ENCODE measurements at regions not wholly inside any gene's neighbourhood (a gene's known extent, or its start where the extent isn't known, plus 50 kb on each side); places are given as distances from the start of the nearest gene placed in this dataset.
"Not testable (repeated sequence)": the region's sequence is repeated elsewhere in the genome, so short reads cannot be mapped to it uniquely, and the experiment has no call there.

DNA sequence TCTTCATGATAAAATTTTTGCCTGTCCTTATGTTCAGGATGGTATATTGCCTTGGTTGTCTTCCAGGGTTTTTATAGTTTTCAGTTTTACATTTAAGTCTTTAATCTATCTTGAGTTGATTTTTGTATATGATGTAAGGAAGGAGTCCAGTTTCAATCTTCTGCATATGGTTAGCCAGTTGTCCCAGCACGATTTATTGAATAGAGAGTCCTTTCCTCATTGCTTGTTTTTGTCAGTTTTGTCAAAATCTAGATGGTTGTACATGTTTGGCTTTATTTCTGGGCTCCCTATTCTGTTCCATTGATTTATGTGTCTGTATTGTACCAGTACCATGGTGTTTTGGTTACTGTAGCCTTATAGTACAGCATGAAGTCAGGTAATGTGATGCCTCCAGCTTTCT lies 91.6 kb upstream of the FAM98A start:
- Mint-ChIP-seq H3K9me3 (peaks cover 31 to 61% of the 10 kb centered on the region in 2 donors), H3K27me3 (peaks cover 20% of the 10 kb centered on the region)
- H3K4me3 Mint-ChIP-seq, ATAC-seq, H3K4me1 Mint-ChIP-seq, DNase-seq, H3K27ac Mint-ChIP-seq: not testable (repeated sequence)

DNA sequence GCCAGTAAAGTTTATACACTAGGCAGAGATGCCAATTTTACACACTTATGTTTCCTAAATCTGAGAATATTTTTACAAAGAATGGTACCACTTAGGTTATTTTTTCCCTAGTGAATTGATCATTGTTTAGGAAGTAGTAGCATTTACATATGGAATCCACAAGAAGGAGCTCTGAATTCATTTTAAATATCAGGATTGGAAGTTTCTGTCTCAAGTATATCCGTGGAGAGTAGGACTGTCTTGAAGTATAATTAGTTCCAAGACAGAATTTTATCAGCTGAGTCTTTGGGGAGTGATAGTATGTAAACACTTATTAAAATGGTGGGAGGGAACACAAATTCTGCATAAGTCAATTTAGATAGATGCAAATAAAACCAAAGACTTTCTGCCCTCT lies 82.3 kb upstream of the FAM98A start:
- DNase-seq (no peak), ATAC-seq (no peak)
- H3K4me1 Mint-ChIP-seq = no peaks in the 10 kb centered on the region
- no peak overlapping the region for H3K27ac Mint-ChIP-seq
- H3K4me3 Mint-ChIP-seq = no peak overlapping the region
- H3K27me3 Mint-ChIP-seq = peaks cover 24% of the 10 kb centered on the region
- H3K9me3 Mint-ChIP-seq = no peaks in the 10 kb centered on the region

- no peak for ATAC-seq
- peaks cover 24% of the 10 kb centered on the region for H3K27me3 Mint-ChIP-seq
- H3K4me1 Mint-ChIP-seq = no peaks in the 10 kb centered on the region
- H3K4me3 Mint-ChIP-seq = no peak overlapping the region
- DNase-seq = no peak
- H3K9me3 Mint-ChIP-seq = no peaks in the 10 kb centered on the region
- H3K27ac Mint-ChIP-seq = no peak overlapping the region
Measured at GRCh38 chr2:33680644-33681363, 81.7 kb upstream of the FAM98A start.

- peaks cover 14% of the 10 kb centered on the region for H3K27me3 Mint-ChIP-seq
- H3K9me3 Mint-ChIP-seq = no peaks in the 10 kb centered on the region
- no peak for DNase-seq
- no peaks in the 10 kb centered on the region for H3K4me1 Mint-ChIP-seq
- H3K4me3 Mint-ChIP-seq = no peak overlapping the region
- no peak for ATAC-seq
- no peak overlapping the region for H3K27ac Mint-ChIP-seq
Measured at GRCh38 chr2:33678436-33678835, 79.3 kb upstream of the FAM98A start.

GRCh38 chr2:33673937-33674336 lies 74.8 kb upstream of the FAM98A start:
- Mint-ChIP-seq H3K4me1 (no peaks in the 10 kb centered on the region), H3K4me3 (no peak overlapping the region), H3K27ac (no peak overlapping the region), H3K27me3 (peaks cover 7% of the 10 kb centered on the region), H3K9me3 (no peaks in the 10 kb centered on the region)
- ATAC-seq = no peak
- DNase-seq = no peak

GRCh38 chr2:33672896-33673295 lies 73.8 kb upstream of the FAM98A start:
- Mint-ChIP-seq H3K9me3 (no peaks in the 10 kb centered on the region), H3K27ac (no peak overlapping the region), H3K4me1 (no peaks in the 10 kb centered on the region), H3K27me3 (peaks cover 7% of the 10 kb centered on the region), H3K4me3 (no peak overlapping the region)
- ATAC-seq (no peak), DNase-seq (no peak)

DNA sequence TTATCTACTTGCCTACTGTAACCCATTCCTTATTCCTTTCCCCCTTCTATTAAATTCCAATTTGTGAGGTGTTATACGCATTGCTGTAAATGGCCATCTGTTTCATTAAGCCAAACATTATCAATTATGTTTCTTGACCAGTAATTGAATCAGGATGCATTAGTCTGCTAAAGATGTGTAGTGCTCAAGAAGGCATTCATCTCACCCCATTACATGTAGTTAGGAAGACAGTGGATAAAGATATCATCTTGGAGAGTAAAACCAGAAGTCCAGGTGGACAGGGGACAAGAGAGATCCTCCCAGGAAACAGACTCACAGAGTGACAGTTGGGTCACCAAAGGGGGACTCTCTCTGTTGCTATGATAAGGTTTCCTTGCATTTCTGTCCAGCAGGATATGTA lies 73.3 kb upstream of the FAM98A start:
- DNase-seq = no peak
- H3K27me3 Mint-ChIP-seq = peaks cover 7% of the 10 kb centered on the region
- H3K4me3 Mint-ChIP-seq = no peak overlapping the region
- no peak for ATAC-seq
- H3K4me1 Mint-ChIP-seq = no peaks in the 10 kb centered on the region
- H3K27ac Mint-ChIP-seq = no peak overlapping the region
- no peaks in the 10 kb centered on the region for H3K9me3 Mint-ChIP-seq

GRCh38 chr2:33671198-33671597 lies 72.1 kb upstream of the FAM98A start:
- ATAC-seq = no peak
- Mint-ChIP-seq H3K4me3 (no peak overlapping the region), H3K9me3 (no peaks in the 10 kb centered on the region), H3K27me3 (peaks cover 7% of the 10 kb centered on the region), H3K27ac (no peak overlapping the region), H3K4me1 (no peaks in the 10 kb centered on the region)
- DNase-seq = no peak

DNA sequence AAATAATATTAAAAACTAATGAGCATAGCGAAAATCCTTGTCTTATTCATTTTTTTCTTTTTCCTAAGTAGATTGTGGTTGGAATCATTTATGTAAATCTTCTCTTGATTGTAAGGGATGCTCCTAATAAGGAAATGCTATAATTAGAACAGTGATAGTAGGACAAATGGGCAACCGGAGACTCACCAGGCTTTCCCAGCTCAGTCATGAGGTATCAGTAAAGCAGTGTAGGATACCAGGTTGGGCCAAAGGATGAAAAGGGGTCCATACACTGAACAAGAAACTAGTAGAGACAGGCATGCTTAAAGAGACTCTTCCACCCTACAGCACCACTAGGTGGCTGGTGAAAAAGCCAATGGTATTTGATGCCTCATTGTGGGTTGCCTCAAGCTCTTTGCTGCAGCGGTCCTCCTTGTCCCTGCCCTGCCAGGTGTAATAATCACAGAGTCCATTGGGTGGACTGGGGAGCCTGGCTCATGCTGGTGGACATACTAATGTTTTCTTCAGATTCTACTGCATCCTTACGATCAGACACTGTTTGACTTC lies 71.4 kb upstream of the FAM98A start:
- H3K4me3 Mint-ChIP-seq = no peak overlapping the region
- no peak overlapping the region for H3K27ac Mint-ChIP-seq
- H3K27me3 Mint-ChIP-seq = peaks cover 7% of the 10 kb centered on the region
- ATAC-seq (no peak), DNase-seq (no peak)
- no peaks in the 10 kb centered on the region for H3K9me3 Mint-ChIP-seq
- H3K4me1 Mint-ChIP-seq = no peaks in the 10 kb centered on the region

GRCh38 chr2:33666879-33667278 lies 67.8 kb upstream of the FAM98A start:
- DNase-seq (no peak), ATAC-seq (no peak)
- no peak overlapping the region for H3K27ac Mint-ChIP-seq
- H3K4me3 Mint-ChIP-seq = no peak overlapping the region
- H3K27me3 Mint-ChIP-seq = peaks cover 7% of the 10 kb centered on the region
- H3K9me3 Mint-ChIP-seq = peaks cover 5 to 10% of the 10 kb centered on the region in 2 donors
- no peaks in the 10 kb centered on the region for H3K4me1 Mint-ChIP-seq

DNA sequence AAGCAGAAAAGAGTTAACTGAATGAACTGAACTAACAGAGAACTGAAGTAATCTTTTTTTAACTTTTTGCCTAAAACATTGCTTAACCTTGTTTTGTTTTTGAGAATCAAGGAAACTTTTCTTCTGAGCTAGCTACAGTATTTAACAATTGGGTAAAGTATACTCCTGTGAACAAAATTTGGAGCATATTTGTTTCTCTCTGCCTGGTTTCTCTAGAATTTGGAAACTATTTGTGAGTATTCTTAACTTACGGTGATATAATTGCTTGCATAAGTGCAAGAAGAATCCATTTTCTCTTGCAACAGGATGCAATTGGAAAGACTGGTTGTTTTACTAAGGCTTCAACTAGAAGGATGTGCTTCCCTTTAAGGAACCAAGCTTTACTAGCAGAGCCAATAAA lies 65.9 kb upstream of the FAM98A start:
- peaks cover 5 to 10% of the 10 kb centered on the region in 2 donors for H3K9me3 Mint-ChIP-seq
- ATAC-seq (no peak), DNase-seq (no peak)
- H3K27ac Mint-ChIP-seq = no peak overlapping the region
- no peaks in the 10 kb centered on the region for H3K27me3 Mint-ChIP-seq
- H3K4me3 Mint-ChIP-seq = no peak overlapping the region
- no peaks in the 10 kb centered on the region for H3K4me1 Mint-ChIP-seq

GRCh38 chr2:33660416-33661123 lies 61.5 kb upstream of the FAM98A start:
- ATAC-seq = no peak
- Mint-ChIP-seq H3K4me1 (no peaks in the 10 kb centered on the region), H3K27ac (no peak overlapping the region), H3K4me3 (no peak overlapping the region), H3K27me3 (no peaks in the 10 kb centered on the region), H3K9me3 (peaks cover 10 to 17% of the 10 kb centered on the region in 2 donors)
- DNase-seq = no peak

DNA sequence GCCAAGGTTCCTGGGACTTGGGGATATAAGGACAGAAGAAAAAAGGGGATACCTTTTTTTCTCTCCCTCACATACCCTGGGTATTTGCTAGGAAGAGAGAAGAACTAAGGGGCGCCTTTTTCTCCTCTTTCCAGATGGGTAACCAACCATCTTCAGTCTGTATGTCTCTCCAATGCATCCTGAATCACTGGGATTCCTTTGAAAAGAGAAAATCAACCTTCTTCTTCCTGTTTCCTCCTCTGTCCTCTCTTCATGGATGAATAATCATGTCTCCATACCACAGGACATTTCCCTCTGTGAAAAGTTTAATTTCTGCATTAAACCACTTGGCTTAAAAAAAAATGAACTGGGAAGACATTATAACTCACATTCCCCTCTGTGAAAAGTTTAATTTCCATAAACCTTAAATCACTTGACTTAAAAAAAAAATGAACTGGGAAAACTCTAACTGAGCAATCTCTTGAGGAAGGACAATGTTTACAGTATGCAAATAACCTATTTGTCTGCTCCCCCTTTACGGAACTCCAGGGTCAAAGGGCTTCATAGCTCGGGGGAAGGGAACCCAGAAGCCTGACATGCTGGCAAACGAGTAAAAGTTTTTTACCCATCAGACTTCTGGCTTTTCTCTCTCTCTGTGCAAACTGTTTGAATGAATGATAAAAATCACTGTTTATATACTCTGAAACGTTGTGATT lies 56.7 kb upstream of the FAM98A start:
- H3K4me3 Mint-ChIP-seq = no peak overlapping the region
- no peaks in the 10 kb centered on the region for H3K4me1 Mint-ChIP-seq
- H3K27me3 Mint-ChIP-seq = no peaks in the 10 kb centered on the region
- no peak overlapping the region for H3K27ac Mint-ChIP-seq
- no peak for DNase-seq
- peaks cover 5 to 6% of the 10 kb centered on the region in 2 donors for H3K9me3 Mint-ChIP-seq
- no peak for ATAC-seq

GRCh38 chr2:33652830-33653229 lies 53.7 kb upstream of the FAM98A start:
- H3K4me1 Mint-ChIP-seq = no peaks in the 10 kb centered on the region
- H3K27me3 Mint-ChIP-seq = peaks cover 11% of the 10 kb centered on the region
- DNase-seq (no peak), ATAC-seq (no peak)
- H3K4me3 Mint-ChIP-seq = no peak overlapping the region
- H3K27ac Mint-ChIP-seq = no peak overlapping the region
- H3K9me3 Mint-ChIP-seq = peaks cover 5 to 6% of the 10 kb centered on the region in 2 donors

GRCh38 chr2:33650171-33650570 lies 51.1 kb upstream of the FAM98A start:
- ATAC-seq (no peak), DNase-seq (no peak)
- Mint-ChIP-seq H3K27ac (no peak overlapping the region), H3K4me1 (no peaks in the 10 kb centered on the region), H3K27me3 (peaks cover 12% of the 10 kb centered on the region), H3K4me3 (no peak overlapping the region), H3K9me3 (peaks cover 0 to under 1% of the 10 kb centered on the region in 2 donors)

Data from stimulated activated naive CD8-positive, alpha-beta T cell treated with anti-CD3 and anti-CD28 coated beads, Interleukin-15, amount 100 ng/mL, for 72 hours (primary cell).